Esophagus squamous epithelium (tissue), 5 donors: ENCODE measurements at regions not wholly inside any gene's neighbourhood (a gene's known extent, or its start where the extent isn't known, plus 50 kb on each side); places are given as distances from the start of the nearest gene placed in this dataset.

Experiments used
- DNase-seq: peaks from one replicate; lab custom pipeline; 2025; lab: John Stamatoyannopoulos, UW
- H3K27ac ChIP-seq, 4 donors: fragments of 200-600 bp; sonication (generic); one replicate each; pipeline ENCODE4 v1.5.1; 2016 to 2019; ENCODE audit warnings: mild to moderate bottlenecking in 1 of 4
- H3K27me3 ChIP-seq, 4 donors: fragments of 200-600 bp; sonication (generic); 1 replicate in 3 of 4; 2 replicates in 1 of 4; pipeline versions ENCODE4 v1.5.1 to v1.6.0; 2017 to 2021; ENCODE audit warnings: antibody characterized with exemption in 1 of 4
- H3K36me3 ChIP-seq, 3 donors: fragments of 200-600 bp; sonication (generic); one replicate each; pipeline ENCODE4 v1.5.1; 2016 to 2019
- H3K4me1 ChIP-seq, 3 donors: fragments of 200-600 bp; sonication (generic); one replicate each; pipeline ENCODE4 v1.5.1; 2017 to 2019
- H3K4me3 ChIP-seq, 4 donors: fragments of 200-600 bp; sonication (generic); 1 replicate in 3 of 4; 2 replicates in 1 of 4; pipeline ENCODE4 v1.5.1; 2016 to 2019; ENCODE audit warnings: mild to moderate bottlenecking in 2 of 4, moderate library complexity in 1 of 4
- H3K9me3 ChIP-seq, 3 donors: fragments of 200-600 bp; sonication (generic); one replicate each; pipeline ENCODE4 v1.5.1; 2016 to 2019
- CTCF ChIP-seq, 6 experiments: fragments of 450-650 bp in 4 of 6; fragments of 200-600 bp in 2 of 6; sonication (generic) in 2 of 6; IDR thresholded peaks; one replicate each; pipeline ENCODE4 v1.5.1; 2016 to 2019; ENCODE audit warnings: antibody characterized with exemption in 6 of 6, mild to moderate bottlenecking in 4 of 6, moderate library complexity in 4 of 6
- POLR2A ChIP-seq, 4 donors: fragments of 450-650 bp; IDR thresholded peaks; one replicate each; pipeline ENCODE4 v1.6.1; 2017; ENCODE audit warnings: antibody characterized with exemption in 4 of 4, mild to moderate bottlenecking in 4 of 4, moderate library complexity in 3 of 4
- WGBS, 2 donors: methylation state at CpG; one replicate each; pipeline ENCODE4 v1.1.5; 2018; 5-methylcytosine and 5-hydroxymethylcytosine counted together
- intact Hi-C: fragments of 100-400 bp; cut with DNase I; formaldehyde crosslinking; loops from one replicate; pipeline ENCODE4 v1.15.0; 2022
- donor health status: DM: yes; HTN: yes; CAD: no.

GRCh38 chr2:128519517-128520215 lies 201.0 kb upstream of the HS6ST1 start:
- Histone ChIP-seq H3K9me3 (peaks cover 0 to 8% (median 0%) of the 10 kb centered on the region in 3 donors), H3K4me1 (peaks cover 0 to 9% (median 0%) of the 10 kb centered on the region in 3 donors), H3K4me3 (no peak overlapping the region), H3K27me3 (peaks cover 0 to 34% (median 0%) of the 10 kb centered on the region in 4 donors), H3K27ac (no peak overlapping the region), H3K36me3 (no peaks in the 10 kb centered on the region)
- 70 to 94% methylated on average over 4 to 6 of the region's 6 CpGs for WGBS, 2 donors
- intact Hi-C loops = no loop called here
- no peak for DNase-seq
- TF ChIP-seq POLR2A (IDR thresholded peaks at IDR 0.05) = no peak
- no peak for TF ChIP-seq CTCF (IDR thresholded peaks at IDR 0.05)

- DNase-seq = no peak
- H3K27ac ChIP-seq = no peak overlapping the region
- peaks cover 0 to 9% (median 0%) of the 10 kb centered on the region in 3 donors for H3K4me1 ChIP-seq
- H3K9me3 ChIP-seq = peaks cover 0 to 8% (median 0%) of the 10 kb centered on the region in 3 donors
- H3K27me3 ChIP-seq = peaks cover 0 to 38% (median 0%) of the 10 kb centered on the region in 4 donors
- no peak overlapping the region for H3K4me3 ChIP-seq
- intact Hi-C loops = no loop called here
- TF ChIP-seq POLR2A (IDR thresholded peaks at IDR 0.05) (no peak), CTCF (IDR thresholded peaks at IDR 0.05) (no peak)
- 80 to 94% methylated on average over 2 to 3 of the region's 4 CpGs for WGBS, 2 donors
- no peaks in the 10 kb centered on the region for H3K36me3 ChIP-seq
Measured at GRCh38 chr2:128520340-128520739, 201.7 kb upstream of the HS6ST1 start.

GRCh38 chr2:128520791-128521190 lies 202.1 kb upstream of the HS6ST1 start:
- Histone ChIP-seq H3K27me3 (peaks cover 0 to 43% (median 0%) of the 10 kb centered on the region in 4 donors), H3K36me3 (no peaks in the 10 kb centered on the region), H3K27ac (no peak overlapping the region), H3K4me1 (peaks cover 0 to 9% (median 0%) of the 10 kb centered on the region in 3 donors), H3K4me3 (no peak overlapping the region), H3K9me3 (peaks cover 0 to 8% (median 0%) of the 10 kb centered on the region in 3 donors)
- DNase-seq = no peak
- TF ChIP-seq CTCF (IDR thresholded peaks at IDR 0.05) (no peak), POLR2A (IDR thresholded peaks at IDR 0.05) (no peak)
- 72 to 73% methylated on average over 5 to 7 of the region's 9 CpGs for WGBS, 2 donors
- intact Hi-C loops = no loop called here

- Histone ChIP-seq H3K27me3 (peaks cover 0 to 49% (median 0%) of the 10 kb centered on the region in 4 donors), H3K4me3 (no peak overlapping the region), H3K36me3 (no peaks in the 10 kb centered on the region), H3K27ac (no peak overlapping the region), H3K9me3 (peaks cover 0 to 8% (median 0%) of the 10 kb centered on the region in 3 donors), H3K4me1 (peaks cover 0 to 14% (median 5%) of the 10 kb centered on the region in 3 donors)
- intact Hi-C loops = no loop called here
- no peak for TF ChIP-seq CTCF (IDR thresholded peaks at IDR 0.05)
- DNase-seq = no peak
- 82 to 100% methylated on average over 1 to 3 of the region's 4 CpGs for WGBS, 2 donors
Measured at GRCh38 chr2:128521482-128521881, 202.8 kb upstream of the HS6ST1 start.

GRCh38 chr2:128522829-128523228 lies 204.2 kb upstream of the HS6ST1 start:
- Histone ChIP-seq H3K4me3 (no peak overlapping the region), H3K4me1 (peaks cover 0 to 23% (median 5%) of the 10 kb centered on the region in 3 donors), H3K27ac (no peak overlapping the region), H3K9me3 (peaks cover 0 to 8% (median 0%) of the 10 kb centered on the region in 3 donors), H3K36me3 (no peaks in the 10 kb centered on the region), H3K27me3 (peaks cover 0 to 61% (median 0%) of the 10 kb centered on the region in 4 donors)
- no peak for DNase-seq
- TF ChIP-seq POLR2A (IDR thresholded peaks at IDR 0.05) (no peak), CTCF (IDR thresholded peaks at IDR 0.05) (peak in 1 of 6 experiments; percentile 5)
- WGBS, 2 donors = 28 to 57% methylated on average over 6 to 7 of the region's 7 CpGs
- intact Hi-C loops = no loop called here
